Stimulated activated CD4-positive, alpha-beta T cell treated with anti-CD3 and anti-CD28 coated beads, Interleukin-12 subunit alpha, Interleukin-12 subunit beta, amount 100 ng/mL, for 24 hours (primary cell): ENCODE measurements at regions not wholly inside any gene's neighbourhood (a gene's known extent, or its start where the extent isn't known, plus 50 kb on each side); places are given as distances from the start of the nearest gene placed in this dataset.

Source experiments
- DNase-seq, 2 experiments: peaks; one replicate each; pipeline ENCODE4 v3.0.0-alpha.2; 2020; ENCODE audit warnings: low read depth in 2 of 2

DNA sequence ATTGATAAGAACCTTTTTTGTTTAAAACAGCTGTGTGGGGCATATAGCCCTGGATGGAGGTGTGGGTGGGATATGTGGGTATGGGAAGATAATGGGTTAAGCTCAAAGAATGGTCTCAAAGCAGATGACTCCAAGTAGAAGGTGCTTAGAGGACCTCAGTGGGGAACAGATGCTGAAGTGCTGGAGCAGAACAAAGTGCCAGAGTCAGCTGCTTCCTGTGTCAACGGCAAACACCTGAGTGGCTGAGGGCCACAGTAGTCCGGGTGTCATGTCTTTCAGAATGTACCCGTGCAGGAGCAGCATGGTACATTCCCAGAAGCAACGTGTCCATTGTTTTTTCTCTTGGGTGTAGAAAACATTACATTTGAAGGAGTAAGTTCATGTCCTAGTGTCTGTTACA lies 210.6 kb downstream of the CCNG2 start:
- DNase-seq: no peak

DNA sequence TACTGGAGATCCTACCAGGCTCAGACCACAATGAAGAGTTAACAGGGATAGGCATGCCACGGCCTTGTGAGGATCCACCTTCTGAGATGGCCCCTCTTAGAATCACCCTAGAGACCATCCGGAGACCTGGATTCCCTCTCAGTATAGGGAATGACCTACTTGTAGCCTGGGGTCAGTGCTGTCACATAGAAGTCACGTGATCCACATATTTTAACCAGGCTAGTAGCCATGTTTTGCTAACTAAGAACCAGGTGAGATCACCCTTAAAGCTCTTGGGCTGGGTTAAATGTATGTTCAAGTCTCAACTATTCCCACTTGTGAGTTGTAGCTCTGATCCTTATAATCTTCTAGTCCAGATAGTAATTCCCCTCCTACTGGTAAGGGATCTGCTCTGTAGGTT lies 215.4 kb downstream of the CCNG2 start:
- DNase-seq: no peak

DNA sequence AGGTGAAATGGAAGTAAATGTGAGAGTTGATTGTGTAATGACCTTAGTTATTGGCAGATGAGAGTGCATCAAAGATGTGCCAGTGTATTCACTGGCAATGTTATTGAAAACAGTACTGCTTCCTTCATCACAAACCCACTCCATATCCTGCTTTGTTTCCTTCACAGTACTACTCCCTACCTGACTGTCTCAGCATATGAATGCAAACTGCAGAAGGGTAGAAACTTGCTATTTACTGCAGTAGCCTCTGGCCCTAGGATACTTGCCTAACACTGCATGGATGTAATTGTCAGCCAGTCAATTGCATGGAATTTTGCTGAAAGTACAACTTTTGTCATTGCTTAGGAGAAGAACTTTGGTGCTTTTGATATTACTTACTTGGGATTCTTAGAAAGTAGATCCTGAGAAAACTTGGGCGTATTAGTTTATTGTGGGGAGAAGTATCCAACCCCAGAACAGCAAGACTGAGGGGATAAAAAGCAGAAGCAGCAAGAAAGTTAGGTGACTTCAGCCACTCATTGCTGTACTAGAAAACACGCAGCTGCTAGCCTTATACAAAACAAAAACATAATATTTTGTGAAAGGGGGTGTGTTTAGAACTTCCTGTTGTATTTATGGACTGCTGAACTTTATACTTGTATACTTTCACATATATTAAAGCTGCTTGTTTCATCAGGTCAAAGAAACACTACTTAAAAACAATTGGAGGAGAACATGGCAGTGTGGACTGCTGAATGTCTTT lies 219.0 kb downstream of the CCNG2 start:
- no peak for DNase-seq

DNA sequence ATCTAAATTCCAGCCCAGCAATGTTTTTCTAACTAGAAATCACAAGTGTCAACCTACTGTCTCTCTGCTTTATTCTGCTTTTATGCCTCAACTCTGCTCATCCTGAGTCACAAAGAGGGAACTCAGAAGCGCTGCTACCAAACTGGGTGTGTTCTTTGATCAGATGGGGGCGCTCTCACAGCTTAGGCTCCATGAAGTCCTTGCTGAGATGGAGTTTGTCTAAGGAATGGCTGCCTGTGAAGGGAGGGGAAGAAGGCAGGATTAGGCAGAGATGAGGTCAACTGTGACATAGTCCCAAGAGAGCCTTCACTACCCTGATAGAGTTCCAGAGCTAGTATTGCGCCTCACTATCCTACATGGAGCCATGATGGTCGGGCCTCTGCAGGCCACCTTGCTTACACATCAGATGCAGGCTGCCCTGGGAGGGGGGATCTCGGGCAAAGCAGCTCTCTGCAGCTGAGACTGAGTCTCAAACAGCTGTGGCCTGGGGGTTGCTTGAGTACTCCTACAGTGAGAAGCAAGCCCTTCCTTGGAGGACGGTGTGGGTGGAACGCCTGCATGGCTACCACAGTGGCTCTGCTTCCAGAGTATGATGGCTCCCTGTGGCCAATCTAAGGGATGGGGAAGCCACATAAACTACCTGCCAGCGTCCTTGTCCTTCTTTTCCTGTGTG lies 219.9 kb downstream of the CCNG2 start:
- DNase-seq: no peak

DNA sequence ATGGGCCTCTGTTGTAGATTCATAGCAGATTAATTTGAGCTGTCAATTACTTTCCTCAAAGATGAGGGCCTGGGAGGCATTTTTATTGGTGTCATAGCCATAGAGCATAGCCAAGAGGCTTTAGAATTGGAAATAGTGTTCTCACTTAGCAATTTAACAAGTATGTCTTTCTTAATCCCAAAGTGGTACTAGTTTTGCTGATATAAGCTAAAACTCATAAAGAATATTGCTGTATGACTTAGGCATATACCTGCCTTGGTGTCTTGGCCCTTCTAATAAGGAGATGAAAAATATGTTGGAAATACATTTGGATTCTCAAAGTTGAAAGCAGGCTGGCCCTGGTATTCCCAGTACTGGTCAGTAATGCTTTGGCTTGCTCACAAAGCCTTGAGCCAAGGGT lies 221.5 kb upstream of the CXCL13 start:
- no peak for DNase-seq

DNA sequence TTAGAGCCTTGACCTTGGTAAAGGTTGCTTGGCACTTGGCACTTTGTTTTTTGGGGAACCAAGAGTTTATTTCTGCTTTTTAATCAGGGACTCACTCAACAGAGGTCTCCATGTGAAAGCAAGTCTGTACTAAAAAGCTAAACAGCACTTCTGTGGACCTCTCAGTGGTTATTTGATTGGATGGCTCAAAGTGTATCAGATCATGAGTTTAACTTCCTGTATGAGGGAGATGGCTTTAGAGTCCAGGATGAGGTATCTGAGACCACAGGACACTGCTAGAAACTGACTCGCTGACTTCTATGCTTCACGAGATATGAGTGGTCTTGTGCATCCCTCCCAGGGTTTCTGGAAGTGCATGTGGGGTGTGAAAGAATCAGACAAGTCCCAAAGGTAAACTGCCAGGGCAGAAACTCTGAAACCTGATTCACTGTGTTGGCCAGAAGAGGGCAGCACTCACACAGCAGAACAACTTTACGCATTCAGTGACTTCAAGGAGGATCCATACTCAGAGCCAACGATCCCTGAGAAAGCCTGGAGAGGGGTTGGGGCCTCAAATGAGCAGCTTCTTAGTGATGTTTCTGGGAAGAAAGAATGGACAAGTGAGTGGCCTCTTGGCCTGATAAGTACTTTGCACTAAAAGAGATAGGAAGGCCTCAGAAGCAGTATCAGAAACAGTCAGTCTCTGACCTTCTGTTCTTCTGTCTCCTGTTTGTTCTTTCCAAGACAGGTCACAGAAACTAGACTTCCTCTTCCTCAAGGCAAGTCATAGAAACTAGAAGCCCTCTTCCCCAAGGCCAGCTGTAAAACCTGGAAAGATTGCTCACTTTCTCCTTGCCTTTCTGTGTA lies 220.3 kb upstream of the CXCL13 start:
- DNase-seq: peak; percentile 18 to 45

DNA sequence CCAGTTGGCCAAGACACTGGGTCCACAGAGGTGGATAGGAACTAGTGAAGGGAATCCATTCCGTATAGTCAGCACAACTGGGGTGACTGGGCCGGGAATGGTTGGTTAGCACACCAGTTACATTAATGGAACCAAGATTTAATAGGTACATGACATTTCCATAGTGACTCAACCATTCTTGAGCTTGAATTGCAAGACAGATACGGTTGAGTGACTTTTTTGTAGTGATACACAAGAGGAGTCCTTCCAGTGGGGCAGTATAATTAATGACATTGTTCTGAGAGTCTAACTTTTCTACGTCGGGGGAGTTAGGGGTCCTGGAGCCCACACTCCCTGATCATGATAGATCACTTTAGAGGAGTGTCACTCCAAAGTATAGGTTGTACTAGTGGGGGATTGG lies 211.6 kb upstream of the CXCL13 start:
- DNase-seq: no peak

DNA sequence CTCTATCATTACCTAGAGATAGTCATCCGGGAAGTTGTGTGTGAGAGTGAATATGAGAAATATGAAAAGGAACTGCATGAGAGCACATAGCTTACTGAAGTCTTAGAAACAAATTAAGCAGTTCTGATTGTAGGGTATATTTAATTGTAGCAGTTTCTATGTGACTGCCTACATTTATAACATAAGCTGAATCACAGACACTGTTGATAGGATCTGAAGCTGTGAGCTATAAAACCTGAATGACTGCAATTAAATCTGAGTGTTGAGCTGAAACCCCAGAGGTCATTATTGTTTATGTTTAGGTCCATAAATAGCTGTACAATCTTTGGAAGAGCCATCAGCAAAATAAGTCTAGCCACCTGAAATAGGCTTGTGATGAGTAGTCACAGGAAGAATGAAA lies 210.1 kb upstream of the CXCL13 start:
- DNase-seq: no peak

DNA sequence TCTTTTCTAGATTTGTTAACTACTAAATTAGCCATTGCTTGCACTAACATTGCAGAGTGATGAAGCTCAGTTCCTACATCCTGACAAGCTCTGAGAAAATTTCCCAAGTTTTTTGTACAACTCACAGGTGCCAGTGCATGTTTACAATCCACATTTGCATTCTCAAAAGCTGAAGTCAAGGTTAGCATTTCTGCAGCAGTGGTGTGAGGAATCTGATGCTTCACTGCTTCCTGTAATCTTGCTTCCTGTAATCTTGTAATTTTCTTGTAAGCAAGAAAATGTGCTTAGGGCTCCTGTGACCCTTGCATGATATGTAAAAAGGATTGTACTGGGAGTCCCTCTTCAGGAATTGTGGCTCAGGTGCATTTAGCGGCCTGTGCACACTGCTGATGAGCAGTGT lies 207.4 kb upstream of the CXCL13 start:
- DNase-seq: no peak

DNA sequence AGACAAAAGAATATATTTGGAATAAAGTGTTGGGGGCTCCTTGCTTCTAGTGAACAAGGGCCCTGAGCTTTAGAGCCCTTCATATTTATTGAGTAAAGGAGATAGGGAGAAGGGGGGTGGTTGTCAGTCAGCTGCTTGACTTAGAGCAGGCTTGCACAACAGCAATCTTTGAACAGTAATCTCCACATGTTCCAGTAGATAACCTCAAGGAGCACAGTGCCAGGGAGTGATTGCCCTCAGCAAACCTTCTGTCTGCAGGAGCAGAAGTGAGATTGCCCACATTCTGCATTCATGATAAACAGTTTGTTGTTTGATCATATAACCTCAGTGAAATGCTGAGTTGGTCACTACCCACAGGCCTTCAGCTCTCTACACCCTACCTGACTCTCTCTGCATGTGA lies 205.8 kb upstream of the CXCL13 start:
- DNase-seq: no peak

DNA sequence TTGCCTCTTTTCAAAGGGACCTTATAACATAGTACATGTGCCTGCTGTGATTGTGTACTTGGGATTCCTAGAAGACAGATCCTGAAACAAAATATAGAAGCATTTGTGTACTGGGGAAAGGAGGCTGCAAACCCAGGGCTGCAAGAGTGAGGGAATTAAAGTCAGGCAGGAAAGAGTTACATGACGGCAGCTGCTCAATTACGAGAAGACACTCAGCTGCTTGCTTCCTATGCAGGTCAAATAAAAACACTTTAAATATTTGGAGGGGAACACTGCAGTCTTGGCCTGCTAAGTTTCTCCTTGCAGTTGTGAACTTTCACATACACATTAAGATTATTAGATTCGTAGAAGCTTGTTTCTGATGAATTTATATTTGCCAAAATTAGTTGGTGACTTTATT lies 191.9 kb upstream of the CXCL13 start:
- no peak for DNase-seq

DNA sequence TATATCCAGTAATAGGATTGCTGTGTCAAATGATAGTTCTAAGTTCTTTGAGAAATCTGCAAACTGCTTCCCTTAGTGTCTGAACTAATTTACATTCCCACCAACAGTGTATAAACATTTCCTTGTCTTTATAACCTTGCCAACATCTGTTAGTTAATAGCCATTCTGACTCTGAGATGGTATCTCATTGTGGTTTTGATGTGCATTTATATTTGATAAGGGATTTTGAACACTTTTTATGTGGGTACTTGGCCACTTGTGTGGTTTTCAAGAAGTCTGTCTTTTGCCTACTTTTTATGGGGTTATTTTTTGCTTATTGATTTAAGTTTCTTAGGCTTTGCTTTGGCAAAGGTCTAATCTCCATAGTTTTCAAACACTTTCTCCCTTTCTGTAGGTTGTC lies 189.9 kb upstream of the CXCL13 start:
- DNase-seq: no peak

DNA sequence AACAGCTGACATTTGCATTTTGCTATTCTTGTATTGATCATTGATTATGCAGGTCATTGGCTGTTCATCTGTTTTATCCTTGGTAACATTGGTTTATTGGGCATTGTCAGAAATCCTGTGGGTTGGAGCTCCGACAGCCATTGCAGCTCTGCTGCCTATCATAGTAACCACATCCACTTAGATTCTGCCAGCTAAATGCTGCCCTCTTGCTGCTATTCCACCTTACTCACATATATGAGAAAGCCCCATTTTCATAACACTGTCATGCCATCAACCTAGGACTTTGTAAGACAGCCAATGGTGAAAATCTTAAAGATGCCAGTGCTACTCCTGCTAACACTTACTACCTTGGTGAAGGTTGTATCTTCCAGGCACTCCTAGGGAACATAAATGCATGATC lies 187.3 kb upstream of the CXCL13 start:
- no peak for DNase-seq

DNA sequence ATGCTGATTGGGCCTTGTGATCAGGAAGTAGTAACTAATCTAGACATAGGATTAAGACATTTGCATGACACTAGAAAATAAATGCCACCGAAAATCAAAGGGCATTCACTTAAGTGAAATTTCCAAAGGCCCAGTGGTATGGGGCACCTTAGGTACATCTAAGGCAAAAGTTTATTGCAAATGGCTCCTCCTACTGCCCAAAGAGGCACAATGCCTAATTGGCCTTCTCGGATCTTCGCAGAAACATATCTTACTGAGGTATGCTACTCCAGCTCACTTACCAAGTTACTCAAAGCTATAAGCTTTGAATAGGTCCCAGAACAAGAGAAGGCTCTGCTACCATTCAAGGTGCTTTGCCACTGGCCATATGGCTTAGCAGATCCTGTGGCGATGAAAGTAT lies 174.8 kb upstream of the CXCL13 start:
- DNase-seq: no peak

DNA sequence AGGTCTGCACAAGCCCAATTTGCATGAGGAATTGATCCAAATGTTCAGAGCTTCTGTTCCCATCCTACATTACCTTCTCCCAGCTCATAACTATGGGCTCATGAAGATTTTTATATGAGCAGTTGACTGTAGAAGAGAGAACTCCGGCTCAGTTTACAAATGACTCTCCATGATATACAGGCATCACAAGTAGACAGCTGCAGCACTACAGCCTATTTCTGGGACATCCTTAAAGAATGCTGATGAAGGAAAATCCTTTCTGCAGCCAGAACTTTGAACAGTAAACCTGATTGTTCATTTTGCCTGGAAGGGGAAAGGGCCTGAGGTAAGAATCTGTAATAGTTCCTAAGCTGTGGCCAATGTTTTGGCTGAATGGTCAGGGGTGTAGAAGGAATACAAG lies 174.1 kb upstream of the CXCL13 start:
- no peak for DNase-seq

DNA sequence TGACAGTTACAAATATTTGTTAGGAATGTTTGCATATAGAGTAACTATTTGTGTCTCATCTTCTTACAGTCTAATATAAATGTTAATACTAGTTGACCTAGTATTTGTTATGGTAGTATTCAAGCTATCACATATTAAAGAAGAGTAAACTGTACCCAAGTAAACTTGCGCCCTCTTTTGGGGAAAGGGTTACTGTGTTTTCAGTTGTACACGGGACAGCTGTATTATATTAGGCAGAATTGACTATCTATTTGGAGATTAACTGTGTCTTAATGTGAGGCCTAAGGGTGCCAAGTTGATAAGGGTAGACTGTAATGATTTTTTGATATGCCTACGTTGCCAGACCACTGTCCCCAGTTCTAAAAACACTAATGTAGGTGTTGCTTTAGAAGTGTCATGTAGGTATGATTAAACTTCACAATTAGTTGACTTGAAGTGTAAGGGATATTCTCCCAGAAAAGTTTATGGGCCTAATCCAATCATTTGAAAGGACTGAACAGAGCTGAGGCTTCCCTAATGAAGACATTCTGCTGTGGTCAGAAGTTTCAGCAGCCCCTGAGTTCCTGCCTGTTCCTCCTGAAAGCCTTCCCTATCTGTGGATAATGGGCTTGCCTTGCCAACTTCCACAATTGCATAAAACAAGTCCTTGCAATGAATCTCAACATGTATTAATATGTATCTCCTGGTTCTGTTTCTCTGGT lies 172.8 kb upstream of the CXCL13 start:
- DNase-seq: no peak

DNA sequence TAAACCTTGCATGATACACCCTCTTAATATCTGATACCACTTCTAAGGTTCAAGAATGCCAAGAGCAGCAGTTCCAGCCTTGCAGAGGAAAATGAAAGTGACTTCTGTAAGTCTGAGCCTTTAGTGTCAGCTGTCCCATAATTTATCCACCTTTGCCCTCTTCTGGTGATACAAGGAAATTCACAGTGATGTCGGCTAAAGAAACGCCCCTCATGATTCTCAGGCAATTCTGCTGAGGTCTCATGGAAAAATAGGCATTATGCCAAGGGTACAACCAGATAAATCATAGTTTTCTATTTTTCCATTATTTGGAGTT lies 172.2 kb upstream of the CXCL13 start:
- DNase-seq: no peak

DNA sequence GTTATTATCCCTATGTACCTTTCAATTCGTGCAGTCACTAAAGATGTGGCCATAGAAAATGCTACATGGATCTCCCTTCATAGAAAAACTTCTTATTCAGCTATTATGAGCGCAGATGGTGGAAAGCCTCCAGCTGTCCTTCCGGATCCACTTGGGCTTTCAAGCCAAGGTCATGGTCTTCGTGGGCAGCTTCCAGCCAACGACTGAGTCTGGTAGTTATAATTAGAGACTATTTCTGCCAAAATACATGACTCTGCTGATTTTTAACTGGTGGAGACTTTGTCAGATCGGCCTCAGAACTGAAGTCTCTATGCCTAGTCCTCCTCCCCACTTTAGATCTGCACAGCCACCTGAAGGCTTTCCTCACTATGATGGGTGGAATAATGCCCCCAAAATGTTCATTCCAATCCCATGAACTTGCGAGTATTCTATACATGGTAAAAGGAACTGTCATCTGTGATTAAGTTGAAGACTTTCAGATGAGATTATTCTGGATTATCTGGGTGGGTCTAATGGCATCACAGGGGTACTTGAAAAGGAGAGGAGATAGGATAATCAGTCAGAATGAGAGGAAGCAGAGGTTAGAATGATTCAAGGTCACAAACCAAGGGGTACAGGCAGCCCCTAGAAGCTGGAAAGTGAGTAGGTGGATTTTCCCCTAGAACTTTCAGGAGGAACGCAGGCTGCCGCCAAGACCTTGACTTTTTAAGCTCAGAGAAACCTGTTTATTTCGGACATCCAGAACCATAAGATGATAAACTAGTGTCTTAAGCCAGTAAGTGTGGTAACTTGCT lies 171.1 kb upstream of the CXCL13 start:
- DNase-seq: no peak

DNA sequence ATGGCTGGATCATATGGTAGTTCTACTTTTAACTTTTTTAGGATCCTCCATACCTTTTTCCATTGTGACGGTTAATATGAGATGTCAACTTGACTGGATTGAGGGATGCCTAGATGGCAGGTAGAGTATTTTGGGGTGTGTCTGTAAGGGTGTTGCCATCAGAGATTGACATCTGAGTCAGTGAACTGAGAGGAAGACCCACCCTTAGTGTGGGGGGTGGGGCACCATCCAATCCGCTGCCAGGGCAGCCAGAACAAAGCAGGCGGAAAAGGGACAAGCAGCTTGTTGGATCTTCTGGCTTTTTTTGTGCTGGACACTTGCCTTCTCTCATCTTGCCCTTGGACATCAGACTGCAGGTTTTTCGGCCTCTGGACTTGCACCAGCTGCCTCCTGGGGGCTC lies 168.5 kb upstream of the CXCL13 start:
- no peak for DNase-seq

DNA sequence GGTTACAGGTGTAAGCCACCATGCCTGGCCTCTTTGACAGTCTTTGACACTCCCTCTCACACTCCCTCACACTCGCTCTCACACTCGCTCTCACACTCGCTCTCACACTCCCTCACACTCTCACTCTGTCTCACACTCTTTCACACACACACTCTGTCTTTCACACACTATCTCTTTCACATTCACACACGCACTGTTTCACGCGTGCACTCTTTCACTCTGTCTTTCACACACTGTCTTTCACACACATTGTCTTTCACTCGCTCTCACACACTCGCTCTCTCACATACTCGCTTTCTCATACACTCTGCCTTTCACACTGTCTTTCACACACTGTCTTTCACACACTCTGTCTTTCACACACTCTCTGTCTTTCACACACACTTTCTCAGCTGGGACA lies 167.1 kb upstream of the CXCL13 start:
- no peak for DNase-seq

DNA sequence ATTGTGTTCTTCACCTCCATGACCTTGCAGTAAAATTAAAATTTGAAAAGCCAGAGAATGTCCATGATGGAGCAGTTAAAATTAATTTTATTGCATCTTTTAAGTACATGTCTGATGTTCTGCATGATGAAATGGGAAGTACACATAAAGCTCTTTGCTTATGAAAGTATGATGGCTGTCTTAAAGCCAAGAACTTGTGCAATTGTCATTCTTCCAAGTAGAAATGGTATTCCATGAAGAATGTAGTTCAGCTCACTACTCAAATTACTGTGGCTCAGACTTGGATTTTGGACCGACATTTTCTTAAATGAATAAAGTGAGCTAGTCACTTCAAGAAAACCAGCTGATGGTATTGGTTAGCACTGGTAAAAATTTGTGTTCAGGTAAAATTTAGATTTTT lies 161.7 kb upstream of the CXCL13 start:
- no peak for DNase-seq

DNA sequence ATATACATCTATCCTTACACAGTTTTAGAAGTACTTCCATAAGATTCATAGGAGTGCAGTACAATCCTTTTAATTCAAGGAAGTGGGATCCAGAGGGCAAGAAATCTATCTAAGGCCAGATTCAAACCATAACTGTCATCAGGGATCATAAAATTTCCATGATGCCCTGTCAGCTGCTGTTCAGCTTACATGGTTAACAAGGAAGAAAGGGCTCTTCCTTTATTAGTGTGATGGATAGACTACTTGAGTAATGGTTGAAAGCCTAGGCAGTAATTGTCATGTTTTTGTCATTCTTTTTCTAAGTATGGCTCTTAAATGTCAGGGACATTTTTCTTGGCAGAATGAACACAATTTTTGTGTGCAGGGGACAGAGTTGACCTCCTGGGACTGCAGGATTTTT lies 159.8 kb upstream of the CXCL13 start:
- no peak for DNase-seq
